H1 (cell line): ENCODE measurements at regions not wholly inside any gene's neighbourhood (a gene's known extent, or its start where the extent isn't known, plus 50 kb on each side); places are given as distances from the start of the nearest gene placed in this dataset.

Experiments
- CTCF ChIA-PET: fragments of 300-600 bp; sonication (Branson Sonifier 250); formaldehyde crosslinking; loops from one replicate; lab custom pipeline; 2021; ENCODE audit not compliant: partially characterized antibody; lab: Charles Lee
- POLR2A ChIA-PET: fragments of 300-600 bp; sonication (Branson Sonifier 250); formaldehyde crosslinking; loops from one replicate; lab custom pipeline; 2021; ENCODE audit warnings: inconsistent platforms; ENCODE audit not compliant: partially characterized antibody; lab: Charles Lee
- DNase-seq, 2 experiments: peaks; one replicate each; pipeline versions ENCODE4 v3.0.0 to v3.0.0-alpha.2; 2010 to 2022; ENCODE audit warnings: low spot score in 2 of 2, low read depth in 1 of 2, mixed read lengths in 1 of 2
- FAIRE-seq: peaks from 2 replicates; lab custom pipeline; 2011; peaks lifted over from hg19 to GRCh38; lab: Jason Lieb, UNC
- H2AFZ ChIP-seq: 2 replicates; pipeline ENCODE4 v1.8.1; 2012; ENCODE audit warnings: low read length, inconsistent platforms
- H2AK5ac ChIP-seq: 2 replicates; pipeline ENCODE4 v1.6.1; 2013; ENCODE audit warnings: low read depth, low read length
- H2BK120ac ChIP-seq: replicated peaks from 2 replicates; pipeline ENCODE3; 2013; ENCODE audit warnings: low read depth, low read length, inconsistent platforms
- H2BK12ac ChIP-seq: 2 replicates; pipeline ENCODE4 v1.6.1; 2013; ENCODE audit warnings: low read depth, low read length
- H2BK15ac ChIP-seq: 2 replicates; pipeline ENCODE4 v1.6.1; 2013; ENCODE audit warnings: low read length
- H2BK20ac ChIP-seq: 2 replicates; pipeline ENCODE4 v1.6.1; 2013; ENCODE audit warnings: low read length
- H2BK5ac ChIP-seq: 2 replicates; pipeline ENCODE4 v1.6.1; 2013; ENCODE audit warnings: low read depth, low read length
- H3K14ac ChIP-seq: 2 replicates; pipeline ENCODE4 v1.6.1; 2013; ENCODE audit warnings: inconsistent platforms; ENCODE audit not compliant: insufficient read length
- H3K18ac ChIP-seq: 2 replicates; pipeline ENCODE4 v1.6.1; 2013; ENCODE audit warnings: low read length; ENCODE audit errors: extremely low read depth
- H3K23ac ChIP-seq: 2 replicates; pipeline ENCODE4 v1.6.1; 2013; ENCODE audit warnings: inconsistent platforms; ENCODE audit not compliant: insufficient read length
- H3K23me2 ChIP-seq: 2 replicates; pipeline ENCODE4 v1.6.1; 2013; ENCODE audit warnings: low read depth, low read length
- H3K27ac ChIP-seq: 2 replicates; pipeline ENCODE4 v1.6.1; 2011; ENCODE audit warnings: low read depth, low read length, inconsistent platforms
- H3K27me3 ChIP-seq, 4 experiments: replicated peaks in 1 of 4; 1 replicate in 1 of 4; 2 replicates in 3 of 4; pipeline versions ENCODE4 v1.6.1 to v1.8.1; 2011 to 2013; ENCODE audit warnings: low read length in 3 of 4, mild to moderate bottlenecking in 3 of 4, inconsistent platforms in 2 of 4, mixed read lengths in 2 of 4, moderate library complexity in 1 of 4; ENCODE audit not compliant: control insufficient read depth in 3 of 4, insufficient read depth in 3 of 4; ENCODE audit errors: extremely low read depth in 1 of 4
- H3K36me3 ChIP-seq, 4 experiments: 2 replicates each; pipeline versions ENCODE4 v1.6.1 to v1.8.1; 2011 to 2013; ENCODE audit warnings: mild to moderate bottlenecking in 4 of 4, low read length in 3 of 4, moderate library complexity in 2 of 4, control low read depth in 1 of 4, inconsistent platforms in 1 of 4; ENCODE audit not compliant: insufficient read depth in 4 of 4, control insufficient read depth in 2 of 4
- H3K4ac ChIP-seq: replicated peaks from 2 replicates; pipeline ENCODE3; 2013; ENCODE audit warnings: low read length, low read depth, mixed read lengths, inconsistent platforms; ENCODE audit not compliant: insufficient read length
- H3K4me1 ChIP-seq, 4 experiments: replicated peaks in 1 of 4; 1 replicate in 1 of 4; 2 replicates in 3 of 4; pipeline versions ENCODE4 v1.6.1 to v1.8.1; 2011 to 2013; ENCODE audit warnings: low read length in 3 of 4, inconsistent platforms in 2 of 4, mixed read lengths in 1 of 4; ENCODE audit not compliant: insufficient read depth in 4 of 4, control insufficient read depth in 3 of 4
- H3K4me2 ChIP-seq, 2 experiments: 2 replicates each; pipeline versions ENCODE4 v1.6.1 to v1.8.1; 2011 to 2013; ENCODE audit warnings: low read depth in 2 of 2, low read length in 2 of 2, control low read depth in 1 of 2, inconsistent platforms in 1 of 2, mild to moderate bottlenecking in 1 of 2; ENCODE audit not compliant: insufficient read depth in 1 of 2
- H3K4me3 ChIP-seq, 4 experiments: fragments of 200-600, 300-600 bp in 1 of 4; sonication (generic), shearing (Covaris generic), sonication (Bioruptor Twin) in 1 of 4; 2 replicates each; pipeline versions ENCODE4 v1.5.1 to v1.8.1; 2011 to 2016; ENCODE audit warnings: low read length in 4 of 4, low read depth in 3 of 4, control low read depth in 2 of 4, inconsistent platforms in 2 of 4, mild to moderate bottlenecking in 2 of 4, mixed read lengths in 1 of 4, moderate library complexity in 1 of 4; ENCODE audit not compliant: insufficient read depth in 2 of 4; ENCODE audit errors: extremely low read depth in 1 of 4
- H3K56ac ChIP-seq: replicated peaks from 2 replicates; pipeline ENCODE3; 2013; ENCODE audit warnings: low read depth, mild to moderate bottlenecking, mixed read lengths, low read length, inconsistent platforms; ENCODE audit not compliant: insufficient read length
- H3K79me1 ChIP-seq: 2 replicates; pipeline ENCODE4 v1.6.1; 2013; ENCODE audit warnings: low read depth, low read length, control low read depth
- H3K79me2 ChIP-seq, 2 experiments: 2 replicates each; pipeline versions ENCODE4 v1.6.1 to v1.8.1; 2012 to 2013; ENCODE audit warnings: low read length in 2 of 2, mild to moderate bottlenecking in 2 of 2, inconsistent platforms in 1 of 2; ENCODE audit not compliant: insufficient read depth in 2 of 2, control insufficient read depth in 1 of 2
- H3K9ac ChIP-seq, 4 experiments: replicated peaks in 1 of 4; 1 replicate in 1 of 4; 2 replicates in 3 of 4; pipeline versions ENCODE4 v1.6.1 to v1.8.1; 2011 to 2013; ENCODE audit warnings: low read depth in 3 of 4, low read length in 3 of 4, control low read depth in 2 of 4, mild to moderate bottlenecking in 2 of 4, moderate library complexity in 2 of 4, inconsistent platforms in 1 of 4; ENCODE audit errors: extremely low read depth in 1 of 4
- H3K9me3 ChIP-seq, 2 experiments: 2 replicates each; pipeline versions ENCODE4 v1.6.1 to v1.8.1; 2012 to 2013; ENCODE audit warnings: mild to moderate bottlenecking in 2 of 2, moderate library complexity in 2 of 2, control low read depth in 1 of 2, inconsistent platforms in 1 of 2, low read depth in 1 of 2, low read length in 1 of 2, mixed read lengths in 1 of 2; ENCODE audit not compliant: insufficient read depth in 2 of 2
- H4K20me1 ChIP-seq, 2 experiments: replicated peaks in 1 of 2; 2 replicates each; pipeline versions ENCODE3 to v1.8.1; 2011 to 2013; ENCODE audit warnings: inconsistent platforms in 2 of 2, low read length in 2 of 2, mild to moderate bottlenecking in 1 of 2; ENCODE audit not compliant: insufficient read depth in 2 of 2, control insufficient read depth in 1 of 2
- H4K5ac ChIP-seq: 2 replicates; pipeline ENCODE4 v1.6.1; 2013; ENCODE audit warnings: low read length, low read depth, mixed read lengths, inconsistent platforms; ENCODE audit not compliant: insufficient read length
- H4K8ac ChIP-seq: 2 replicates; pipeline ENCODE4 v1.8.0; 2013; ENCODE audit warnings: mild to moderate bottlenecking, moderate library complexity, low read length, inconsistent platforms; ENCODE audit not compliant: insufficient read depth; ENCODE audit errors: extremely low read depth
- H4K91ac ChIP-seq: replicated peaks from 2 replicates; pipeline ENCODE3; 2013; ENCODE audit warnings: low read length, mixed read lengths, inconsistent platforms; ENCODE audit not compliant: insufficient read length
- CHD1 ChIP-seq: IDR thresholded peaks from 2 replicates; pipeline ENCODE4 v1.6.1; 2012; ENCODE audit warnings: low read depth, low read length, improper control_type of control experiment
- CTBP2 ChIP-seq: IDR thresholded peaks from 2 replicates; pipeline ENCODE4 v1.7.0; 2011; ENCODE audit warnings: borderline replicate concordance, mild to moderate bottlenecking, moderate library complexity, mixed read lengths, low read length; ENCODE audit not compliant: insufficient read depth, insufficient read length
- GABPA ChIP-seq: IDR thresholded peaks from 2 replicates; pipeline ENCODE4 v1.6.1; 2011; ENCODE audit warnings: mild to moderate bottlenecking, low read length, moderate library complexity, borderline replicate concordance; ENCODE audit not compliant: insufficient read depth
- NANOG ChIP-seq: IDR thresholded peaks from 2 replicates; pipeline ENCODE4 v1.6.1; 2011; ENCODE audit warnings: low read length, low read depth, mild to moderate bottlenecking, inconsistent platforms; ENCODE audit not compliant: insufficient read depth, poor library complexity, severe bottlenecking
- NRF1 ChIP-seq: IDR thresholded peaks from 2 replicates; pipeline ENCODE4 v1.6.1; 2011; ENCODE audit warnings: mild to moderate bottlenecking, low read depth, low read length, improper control_type of control experiment
- SAP30 ChIP-seq: fragments of 300-600 bp; sonication (generic); IDR thresholded peaks from 2 replicates; pipeline ENCODE4 v1.7.1; 2012; ENCODE audit warnings: low read length, moderate library complexity, mild to moderate bottlenecking, inconsistent platforms; ENCODE audit not compliant: insufficient read depth, insufficient replicate concordance
- SP2 ChIP-seq: IDR thresholded peaks from 2 replicates; pipeline ENCODE4 v1.6.1; 2012; ENCODE audit warnings: mild to moderate bottlenecking, low read length, inconsistent platforms
- TAF7 ChIP-seq: optimal IDR thresholded peaks from 2 replicates; pipeline ENCODE3; 2011; ENCODE audit warnings: low read depth, mild to moderate bottlenecking, inconsistent platforms, low read length, moderate library complexity, borderline replicate concordance
- TCF12 ChIP-seq: IDR thresholded peaks from 2 replicates; pipeline ENCODE4 v1.6.1; 2011; ENCODE audit warnings: low read depth, mild to moderate bottlenecking, low read length
- YY1 ChIP-seq: IDR thresholded peaks from 2 replicates; pipeline ENCODE4 v1.6.1; 2011; ENCODE audit warnings: low read depth, mild to moderate bottlenecking, low read length
- TF ChIP-seq, protein P1 (sequence below), 3 experiments: IDR thresholded peaks; 1 replicate in 2 of 3; 2 replicates in 1 of 3; pipeline versions ENCODE4 v1.5.1 to v1.6.1; 2011; ENCODE audit warnings: low read length in 3 of 3, mild to moderate bottlenecking in 3 of 3, inconsistent platforms in 2 of 3, low read depth in 1 of 3, moderate library complexity in 1 of 3; ENCODE audit not compliant: insufficient read depth in 1 of 3; ENCODE audit errors: control extremely low read depth in 1 of 3

DNA sequence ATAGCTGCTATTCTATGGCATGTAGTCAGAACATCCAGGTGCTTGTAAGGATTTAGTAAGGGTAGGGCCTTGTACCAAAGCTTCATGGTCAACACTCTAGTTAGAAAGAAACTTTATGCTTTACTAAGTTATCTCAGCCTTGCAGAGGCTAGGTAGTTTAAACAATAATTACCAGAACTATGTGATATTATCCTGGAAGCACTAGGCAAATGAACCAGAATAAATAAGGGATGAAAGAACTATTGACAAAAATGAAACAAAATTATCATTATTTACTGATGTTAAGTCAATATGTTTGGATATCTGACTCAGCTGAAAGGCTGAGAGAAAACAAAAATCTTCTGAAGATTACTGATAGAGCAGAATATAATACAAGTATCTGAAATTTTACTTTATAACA, 1089.1 kb upstream of the RAG2 start:
- ChIA-PET POLR2A (no interaction called here), CTCF (no interaction called here)
- Histone ChIP-seq H3K4me2 (no peak overlapping the region), H2BK5ac (no peak overlapping the region), H3K79me1 (no peaks in the 10 kb centered on the region), H3K56ac (no peak overlapping the region), H3K9ac (no peak overlapping the region), H3K27ac (no peak overlapping the region), H3K4ac (no peak overlapping the region), H3K9me3 (0 out of 4 replicates have a peak, but pooled peaks cover 0 to 4% of the 10 kb centered on the region in 2 experiments), H3K18ac (no peak overlapping the region), H3K4me1 (no peaks in the 10 kb centered on the region), H4K8ac (no peak overlapping the region), H3K23ac (no peak overlapping the region), H4K5ac (no peak overlapping the region), H3K27me3 (no peaks in the 10 kb centered on the region), H3K4me3 (no peak overlapping the region), H3K36me3 (no peaks in the 10 kb centered on the region), H4K91ac (no peak overlapping the region), H2AK5ac (no peak overlapping the region), H2BK15ac (no peak overlapping the region), H2BK12ac (no peak overlapping the region), H2BK20ac (no peak overlapping the region), H2AFZ (no peak overlapping the region), H2BK120ac (no peak overlapping the region), H3K14ac (no peak overlapping the region), H3K79me2 (no peaks in the 10 kb centered on the region), H3K23me2 (no peaks in the 10 kb centered on the region), H4K20me1 (no peaks in the 10 kb centered on the region)
- no peak for DNase-seq
- TF ChIP-seq NRF1 (no peak), GABPA (no peak), SP2 (no peak), YY1 (no peak), TAF7 (no peak), SAP30 (no peak), NANOG (no peak), CTBP2 (no peak), CHD1 (no peak), TCF12 (no peak)
- TF ChIP-seq, protein P1, sequence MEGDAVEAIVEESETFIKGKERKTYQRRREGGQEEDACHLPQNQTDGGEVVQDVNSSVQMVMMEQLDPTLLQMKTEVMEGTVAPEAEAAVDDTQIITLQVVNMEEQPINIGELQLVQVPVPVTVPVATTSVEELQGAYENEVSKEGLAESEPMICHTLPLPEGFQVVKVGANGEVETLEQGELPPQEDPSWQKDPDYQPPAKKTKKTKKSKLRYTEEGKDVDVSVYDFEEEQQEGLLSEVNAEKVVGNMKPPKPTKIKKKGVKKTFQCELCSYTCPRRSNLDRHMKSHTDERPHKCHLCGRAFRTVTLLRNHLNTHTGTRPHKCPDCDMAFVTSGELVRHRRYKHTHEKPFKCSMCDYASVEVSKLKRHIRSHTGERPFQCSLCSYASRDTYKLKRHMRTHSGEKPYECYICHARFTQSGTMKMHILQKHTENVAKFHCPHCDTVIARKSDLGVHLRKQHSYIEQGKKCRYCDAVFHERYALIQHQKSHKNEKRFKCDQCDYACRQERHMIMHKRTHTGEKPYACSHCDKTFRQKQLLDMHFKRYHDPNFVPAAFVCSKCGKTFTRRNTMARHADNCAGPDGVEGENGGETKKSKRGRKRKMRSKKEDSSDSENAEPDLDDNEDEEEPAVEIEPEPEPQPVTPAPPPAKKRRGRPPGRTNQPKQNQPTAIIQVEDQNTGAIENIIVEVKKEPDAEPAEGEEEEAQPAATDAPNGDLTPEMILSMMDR (IDR thresholded peaks at IDR 0.05; ENCODE audit: control extremely low read depth in 1 of 3, insufficient read depth in 1 of 3, low read depth in 1 of 3, low read length in 3 of 3): no peak
- FAIRE-seq: no peak
